ENCODE measurements at regions not wholly inside any gene's neighbourhood (a gene's known extent, or its start where the extent isn't known, plus 50 kb on each side); places are given as distances from the start of the nearest gene placed in this dataset.
"Not testable (repeated sequence)": the region's sequence is repeated elsewhere in the genome, so short reads cannot be mapped to it uniquely, and the experiment has no call there.

DNA sequence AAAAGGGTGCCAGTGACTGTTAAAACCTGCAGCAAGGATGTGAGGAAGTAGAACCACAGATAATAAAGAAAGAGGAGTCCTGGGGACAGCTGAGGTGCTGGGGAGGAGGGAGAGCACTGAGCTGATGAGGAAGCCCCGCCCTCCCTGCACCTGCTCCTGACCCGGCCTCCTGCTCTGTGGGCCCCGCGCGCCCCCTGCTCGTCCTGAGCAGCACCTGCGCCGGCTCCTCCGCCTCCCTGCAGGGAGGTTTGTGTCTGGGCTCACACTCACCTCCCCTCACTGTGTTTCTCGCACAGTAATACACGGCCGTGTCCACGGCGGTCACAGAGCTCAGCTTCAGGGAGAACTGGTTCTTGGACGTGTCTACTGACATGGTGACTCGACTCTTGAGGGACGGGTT lies 797.6 kb downstream of the TMEM121 start:
- TF ChIP-seq, protein P1, sequence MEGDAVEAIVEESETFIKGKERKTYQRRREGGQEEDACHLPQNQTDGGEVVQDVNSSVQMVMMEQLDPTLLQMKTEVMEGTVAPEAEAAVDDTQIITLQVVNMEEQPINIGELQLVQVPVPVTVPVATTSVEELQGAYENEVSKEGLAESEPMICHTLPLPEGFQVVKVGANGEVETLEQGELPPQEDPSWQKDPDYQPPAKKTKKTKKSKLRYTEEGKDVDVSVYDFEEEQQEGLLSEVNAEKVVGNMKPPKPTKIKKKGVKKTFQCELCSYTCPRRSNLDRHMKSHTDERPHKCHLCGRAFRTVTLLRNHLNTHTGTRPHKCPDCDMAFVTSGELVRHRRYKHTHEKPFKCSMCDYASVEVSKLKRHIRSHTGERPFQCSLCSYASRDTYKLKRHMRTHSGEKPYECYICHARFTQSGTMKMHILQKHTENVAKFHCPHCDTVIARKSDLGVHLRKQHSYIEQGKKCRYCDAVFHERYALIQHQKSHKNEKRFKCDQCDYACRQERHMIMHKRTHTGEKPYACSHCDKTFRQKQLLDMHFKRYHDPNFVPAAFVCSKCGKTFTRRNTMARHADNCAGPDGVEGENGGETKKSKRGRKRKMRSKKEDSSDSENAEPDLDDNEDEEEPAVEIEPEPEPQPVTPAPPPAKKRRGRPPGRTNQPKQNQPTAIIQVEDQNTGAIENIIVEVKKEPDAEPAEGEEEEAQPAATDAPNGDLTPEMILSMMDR (IDR thresholded peaks at IDR 0.05), result not testable (repeated sequence)
- TF ChIP-seq POLR2A (IDR thresholded peaks at IDR 0.05), result not testable (repeated sequence)
